ENCODE measurements at regions not wholly inside any gene's neighbourhood (a gene's known extent, or its start where the extent isn't known, plus 50 kb on each side); places are given as distances from the start of the nearest gene placed in this dataset.

DNA sequence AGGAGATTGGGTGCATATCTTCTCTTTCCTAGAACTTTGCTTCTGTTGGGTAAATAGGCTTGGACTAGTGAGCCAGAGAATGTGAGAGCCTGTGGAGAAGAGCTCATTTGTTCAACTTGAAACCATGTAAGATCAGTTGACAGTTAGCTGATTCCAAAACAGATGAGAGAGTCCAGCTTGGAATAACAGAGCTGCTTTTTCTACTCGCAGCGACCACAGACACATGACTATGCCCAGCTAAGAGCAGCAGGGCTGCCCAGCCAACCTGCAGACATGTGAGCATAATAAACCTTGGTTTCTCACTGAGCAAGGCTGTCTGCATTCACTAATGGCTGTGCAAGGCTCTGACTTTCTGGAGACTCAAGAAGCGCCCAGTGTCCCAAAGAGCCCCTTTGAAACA is 209.2 kb downstream of the C12orf75 start (continued):
- TF ChIP-seq, protein P1, sequence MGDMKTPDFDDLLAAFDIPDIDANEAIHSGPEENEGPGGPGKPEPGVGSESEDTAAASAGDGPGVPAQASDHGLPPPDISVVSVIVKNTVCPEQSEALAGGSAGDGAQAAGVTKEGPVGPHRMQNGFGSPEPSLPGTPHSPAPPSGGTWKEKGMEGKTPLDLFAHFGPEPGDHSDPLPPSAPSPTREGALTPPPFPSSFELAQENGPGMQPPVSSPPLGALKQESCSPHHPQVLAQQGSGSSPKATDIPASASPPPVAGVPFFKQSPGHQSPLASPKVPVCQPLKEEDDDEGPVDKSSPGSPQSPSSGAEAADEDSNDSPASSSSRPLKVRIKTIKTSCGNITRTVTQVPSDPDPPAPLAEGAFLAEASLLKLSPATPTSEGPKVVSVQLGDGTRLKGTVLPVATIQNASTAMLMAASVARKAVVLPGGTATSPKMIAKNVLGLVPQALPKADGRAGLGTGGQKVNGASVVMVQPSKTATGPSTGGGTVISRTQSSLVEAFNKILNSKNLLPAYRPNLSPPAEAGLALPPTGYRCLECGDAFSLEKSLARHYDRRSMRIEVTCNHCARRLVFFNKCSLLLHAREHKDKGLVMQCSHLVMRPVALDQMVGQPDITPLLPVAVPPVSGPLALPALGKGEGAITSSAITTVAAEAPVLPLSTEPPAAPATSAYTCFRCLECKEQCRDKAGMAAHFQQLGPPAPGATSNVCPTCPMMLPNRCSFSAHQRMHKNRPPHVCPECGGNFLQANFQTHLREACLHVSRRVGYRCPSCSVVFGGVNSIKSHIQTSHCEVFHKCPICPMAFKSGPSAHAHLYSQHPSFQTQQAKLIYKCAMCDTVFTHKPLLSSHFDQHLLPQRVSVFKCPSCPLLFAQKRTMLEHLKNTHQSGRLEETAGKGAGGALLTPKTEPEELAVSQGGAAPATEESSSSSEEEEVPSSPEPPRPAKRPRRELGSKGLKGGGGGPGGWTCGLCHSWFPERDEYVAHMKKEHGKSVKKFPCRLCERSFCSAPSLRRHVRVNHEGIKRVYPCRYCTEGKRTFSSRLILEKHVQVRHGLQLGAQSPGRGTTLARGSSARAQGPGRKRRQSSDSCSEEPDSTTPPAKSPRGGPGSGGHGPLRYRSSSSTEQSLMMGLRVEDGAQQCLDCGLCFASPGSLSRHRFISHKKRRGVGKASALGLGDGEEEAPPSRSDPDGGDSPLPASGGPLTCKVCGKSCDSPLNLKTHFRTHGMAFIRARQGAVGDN (IDR thresholded peaks at IDR 0.05): no peak
- TF ChIP-seq POLR2AphosphoS5 (IDR thresholded peaks at IDR 0.05; ENCODE audit: low read length): no peak
- TF ChIP-seq MYC (IDR thresholded peaks at IDR 0.05; ENCODE audit: insufficient read depth, insufficient read length, insufficient replicate concordance, low read length, severe bottlenecking): no peak
- no peak for TF ChIP-seq BMI1 (IDR thresholded peaks at IDR 0.05; ENCODE audit: borderline replicate concordance)
- TF ChIP-seq ZNF207 (IDR thresholded peaks at IDR 0.05; ENCODE audit: borderline replicate concordance): no peak
- no peak for TF ChIP-seq BRCA1 (IDR thresholded peaks at IDR 0.05; ENCODE audit: low read depth, low read length)
- TF ChIP-seq RELA (IDR thresholded peaks at IDR 0.05; ENCODE audit: borderline replicate concordance, partially characterized antibody): no peak
- no peak for TF ChIP-seq SMARCA5 (IDR thresholded peaks at IDR 0.05)
- no peak for TF ChIP-seq MTA2 (IDR thresholded peaks at IDR 0.05; ENCODE audit: low read depth)

DNA sequence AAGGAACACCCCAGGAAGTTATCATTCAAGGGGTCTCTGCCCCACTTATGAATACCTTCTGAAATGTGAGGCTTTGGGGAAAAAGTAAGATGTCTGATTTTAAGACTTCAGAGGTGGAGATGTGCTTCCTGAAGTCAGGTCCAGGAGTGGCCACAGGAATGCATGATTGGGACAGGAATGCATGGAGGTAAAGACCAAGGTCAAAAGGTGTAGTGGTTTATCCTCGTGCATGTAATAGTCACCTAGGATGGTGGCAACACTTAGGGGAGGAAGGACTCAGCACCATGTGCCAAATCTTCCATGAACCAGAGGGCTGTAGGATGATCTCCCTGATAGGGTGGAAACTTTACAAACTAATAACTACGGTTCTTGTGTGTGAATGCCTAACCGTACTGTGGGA is 217.3 kb downstream of the C12orf75 start:
- BruUV-seq (replicated peaks): no TSS peak
- POLR2A ChIA-PET: no interaction called here
- H3K4me1 ChIP-seq (ENCODE audit: control insufficient read depth, insufficient read depth, low read length): no peaks in the 10 kb centered on the region
- RAD21 ChIA-PET (ENCODE audit: unreplicated experiment): no interaction called here
- TF ChIP-seq SMAD5 (IDR thresholded peaks at IDR 0.05; ENCODE audit: low read depth): no peak
- TF ChIP-seq, protein P2, sequence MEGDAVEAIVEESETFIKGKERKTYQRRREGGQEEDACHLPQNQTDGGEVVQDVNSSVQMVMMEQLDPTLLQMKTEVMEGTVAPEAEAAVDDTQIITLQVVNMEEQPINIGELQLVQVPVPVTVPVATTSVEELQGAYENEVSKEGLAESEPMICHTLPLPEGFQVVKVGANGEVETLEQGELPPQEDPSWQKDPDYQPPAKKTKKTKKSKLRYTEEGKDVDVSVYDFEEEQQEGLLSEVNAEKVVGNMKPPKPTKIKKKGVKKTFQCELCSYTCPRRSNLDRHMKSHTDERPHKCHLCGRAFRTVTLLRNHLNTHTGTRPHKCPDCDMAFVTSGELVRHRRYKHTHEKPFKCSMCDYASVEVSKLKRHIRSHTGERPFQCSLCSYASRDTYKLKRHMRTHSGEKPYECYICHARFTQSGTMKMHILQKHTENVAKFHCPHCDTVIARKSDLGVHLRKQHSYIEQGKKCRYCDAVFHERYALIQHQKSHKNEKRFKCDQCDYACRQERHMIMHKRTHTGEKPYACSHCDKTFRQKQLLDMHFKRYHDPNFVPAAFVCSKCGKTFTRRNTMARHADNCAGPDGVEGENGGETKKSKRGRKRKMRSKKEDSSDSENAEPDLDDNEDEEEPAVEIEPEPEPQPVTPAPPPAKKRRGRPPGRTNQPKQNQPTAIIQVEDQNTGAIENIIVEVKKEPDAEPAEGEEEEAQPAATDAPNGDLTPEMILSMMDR (IDR thresholded peaks at IDR 0.05 in 2 of 3, conservative IDR thresholded peaks at IDR 0.05 in 1 of 3; ENCODE audit: control insufficient read depth in 2 of 3, extremely low read depth in 1 of 3, insufficient read depth in 1 of 3, low read depth in 3 of 3, low read length in 3 of 3): no peak
- TF ChIP-seq EGR1 (IDR thresholded peaks at IDR 0.05; ENCODE audit: borderline replicate concordance in 1 of 2, low read depth in 2 of 2, low read length in 2 of 2): no peak
- no peak for TF ChIP-seq RFX5 (IDR thresholded peaks at IDR 0.05; ENCODE audit: low read depth, low read length)
- TF ChIP-seq HDGF (IDR thresholded peaks at IDR 0.05): no peak
- TF ChIP-seq EZH2 (IDR thresholded peaks at IDR 0.05; ENCODE audit: borderline replicate concordance, control insufficient read depth, low read depth, low read length): no peak
- TF ChIP-seq CEBPB (IDR thresholded peaks at IDR 0.05; ENCODE audit: borderline replicate concordance in 1 of 2, low read depth in 2 of 2, low read length in 2 of 2): no peak
- in situ Hi-C loops (cut with MboI) (no loop called here), intact Hi-C loops (cut with micrococcal nuclease; ENCODE audit: unreplicated experiment) (no loop called here)
- 27% methylated on average over 3 of the region's 3 CpGs for WGBS (ENCODE audit: insufficient coverage, insufficient replicate concordance, low lambda C conversion rate, missing lambda C conversion rate)
- H3K79me2 ChIP-seq (ENCODE audit: control insufficient read depth, insufficient read depth, low read length): no peaks in the 10 kb centered on the region
- no peaks in the 10 kb centered on the region for H3K9me3 ChIP-seq (replicated peaks; ENCODE audit: control insufficient read depth, insufficient read depth, low read length)
- H3K4me2 ChIP-seq (ENCODE audit: control insufficient read depth, insufficient read depth): no peak overlapping the region
- H2AFZ ChIP-seq (ENCODE audit: control insufficient read depth, low read depth, low read length): no peak overlapping the region
- H3K36me3 ChIP-seq (ENCODE audit: control insufficient read depth in 2 of 2, insufficient read depth in 2 of 2, low read length in 1 of 2): no peaks in the 10 kb centered on the region
- no peak overlapping the region for H3K27ac ChIP-seq (ENCODE audit: control insufficient read depth, insufficient read depth)
- H3K9ac ChIP-seq (ENCODE audit: control insufficient read depth, insufficient read depth, low read length): no peak overlapping the region
- DNase-seq (ENCODE audit: low read depth, low spot score): no peak
- H3K27me3 ChIP-seq (replicated peaks in 1 of 2; ENCODE audit: control insufficient read depth in 2 of 2, insufficient read depth in 2 of 2, low read length in 1 of 2): no peaks in the 10 kb centered on the region
- no peak overlapping the region for H3K4me3 ChIP-seq
- CTCF ChIA-PET: no interaction called here
- ATAC-seq: no peak
- SMC1A ChIA-PET (ENCODE audit: uncharacterized antibody, unreplicated experiment): no interaction called here
- no peaks in the 10 kb centered on the region for H4K20me1 ChIP-seq (ENCODE audit: control insufficient read depth, insufficient read depth)
- FAIRE-seq: no peak
